T-helper 1 cell treated with Interleukin-12 subunit alpha and Interleukin-12 subunit beta and Interleukin-4 antibody, amounts not matched to agents 30 μg/mL and 1 μg/mL, for 36 hours (primary cell): ENCODE measurements at regions not wholly inside any gene's neighbourhood (a gene's known extent, or its start where the extent isn't known, plus 50 kb on each side); places are given as distances from the start of the nearest gene placed in this dataset.
"Not testable (repeated sequence)": the region's sequence is repeated elsewhere in the genome, so short reads cannot be mapped to it uniquely, and the experiment has no call there.

Source experiments
- H3K27ac Mint-ChIP-seq: one replicate; pipeline ENCODE4 v1.8.0; 2021; ENCODE audit warnings: mild to moderate bottlenecking, mixed read lengths
- H3K27me3 Mint-ChIP-seq: one replicate; pipeline ENCODE4 v1.8.0; 2021; ENCODE audit warnings: low read depth, mixed read lengths
- H3K36me3 Mint-ChIP-seq: one replicate; pipeline ENCODE4 v1.8.0; 2021; ENCODE audit warnings: low read depth, mixed read lengths
- H3K4me1 Mint-ChIP-seq: one replicate; pipeline ENCODE4 v1.8.0; 2021; ENCODE audit warnings: low read depth, mixed read lengths
- H3K4me3 Mint-ChIP-seq: one replicate; pipeline ENCODE4 v1.8.0; 2021; ENCODE audit warnings: mild to moderate bottlenecking, moderate library complexity, mixed read lengths
- H3K9me3 Mint-ChIP-seq: one replicate; pipeline ENCODE4 v1.8.0; 2021; ENCODE audit warnings: mixed read lengths

DNA sequence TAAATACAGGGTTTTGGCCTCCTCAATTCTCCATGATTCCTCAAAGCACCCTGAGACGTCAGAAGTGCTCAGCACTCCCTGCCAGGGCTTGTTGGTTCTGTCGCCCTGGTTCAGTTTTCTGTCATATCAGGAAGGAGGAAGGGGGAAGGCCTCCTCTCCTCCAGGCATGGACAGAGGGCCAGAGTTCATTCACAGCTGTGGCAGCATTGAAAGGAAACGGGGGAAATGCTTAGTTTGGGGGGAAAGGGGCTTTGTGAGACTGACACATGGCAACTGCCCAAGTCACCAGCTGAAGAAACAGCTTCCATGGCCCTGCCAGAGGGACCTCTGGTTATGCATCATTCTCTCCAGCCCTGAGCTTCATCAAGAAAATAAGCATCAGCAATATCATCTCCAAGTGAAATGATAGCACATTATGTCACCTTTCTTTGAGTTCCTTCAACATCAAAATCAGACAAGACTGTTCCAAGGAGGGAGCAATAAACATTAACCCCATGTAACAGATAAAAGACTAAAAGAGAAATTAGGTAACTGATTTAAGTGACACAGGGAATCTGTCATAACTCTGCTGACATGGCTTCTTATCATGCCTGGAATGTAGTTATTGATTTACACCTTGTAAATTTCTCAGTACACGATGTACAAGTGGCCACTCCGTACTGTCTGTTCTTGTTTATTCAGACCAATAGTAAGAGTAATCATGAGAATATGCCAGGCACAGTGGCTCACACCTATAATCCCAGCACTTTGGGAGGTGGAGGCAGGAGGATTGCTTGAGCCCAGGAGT, 103.2 kb upstream of the SLC25A33 start:
- H3K36me3 Mint-ChIP-seq = no peaks in the 10 kb centered on the region
- peaks cover 36% of the 10 kb centered on the region for H3K27me3 Mint-ChIP-seq
- H3K4me1 Mint-ChIP-seq = no peaks in the 10 kb centered on the region
- H3K27ac Mint-ChIP-seq = no peak overlapping the region
- H3K4me3 Mint-ChIP-seq = no peak overlapping the region
- H3K9me3 Mint-ChIP-seq = no peaks in the 10 kb centered on the region

DNA sequence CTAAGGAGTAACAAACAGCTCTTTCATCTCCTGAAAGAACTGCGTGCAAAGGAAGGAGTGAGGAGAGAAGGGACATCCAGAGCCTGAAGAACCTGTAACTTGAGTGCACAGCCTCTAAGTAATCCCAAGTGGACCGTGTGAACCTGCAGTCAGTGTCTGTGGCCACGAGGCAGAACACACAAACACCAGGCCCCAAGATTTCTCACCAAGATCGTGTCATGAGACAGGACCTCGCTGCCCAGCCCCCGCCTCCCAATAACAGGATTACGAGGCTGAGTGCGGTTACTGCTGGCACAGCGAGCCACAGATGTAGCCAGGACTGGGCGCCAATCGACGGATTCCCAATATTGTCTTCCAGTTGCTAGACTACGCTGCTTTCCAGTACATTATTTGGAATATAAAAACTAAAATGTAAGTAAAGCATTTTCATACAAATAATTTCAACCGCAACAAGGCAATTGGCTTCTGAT, 101.3 kb upstream of the SLC25A33 start:
- Mint-ChIP-seq H3K27ac (no peak overlapping the region), H3K4me3 (no peak overlapping the region), H3K27me3 (peaks cover 38% of the 10 kb centered on the region), H3K36me3 (no peaks in the 10 kb centered on the region), H3K9me3 (no peaks in the 10 kb centered on the region), H3K4me1 (no peaks in the 10 kb centered on the region)

- no peak overlapping the region for H3K27ac Mint-ChIP-seq
- H3K36me3 Mint-ChIP-seq = no peaks in the 10 kb centered on the region
- no peaks in the 10 kb centered on the region for H3K9me3 Mint-ChIP-seq
- H3K27me3 Mint-ChIP-seq = peaks cover 39% of the 10 kb centered on the region
- H3K4me3 Mint-ChIP-seq = no peak overlapping the region
- H3K4me1 Mint-ChIP-seq = no peaks in the 10 kb centered on the region
Observed at GRCh38 chr1:9438431-9439073, 100.7 kb upstream of the SLC25A33 start.

- Mint-ChIP-seq H3K4me1 (no peaks in the 10 kb centered on the region), H3K36me3 (no peaks in the 10 kb centered on the region), H3K27ac (no peak overlapping the region), H3K27me3 (peaks cover 44% of the 10 kb centered on the region), H3K4me3 (no peak overlapping the region), H3K9me3 (no peaks in the 10 kb centered on the region)
Observed at GRCh38 chr1:9439074-9439761, 100.0 kb upstream of the SLC25A33 start.

DNA sequence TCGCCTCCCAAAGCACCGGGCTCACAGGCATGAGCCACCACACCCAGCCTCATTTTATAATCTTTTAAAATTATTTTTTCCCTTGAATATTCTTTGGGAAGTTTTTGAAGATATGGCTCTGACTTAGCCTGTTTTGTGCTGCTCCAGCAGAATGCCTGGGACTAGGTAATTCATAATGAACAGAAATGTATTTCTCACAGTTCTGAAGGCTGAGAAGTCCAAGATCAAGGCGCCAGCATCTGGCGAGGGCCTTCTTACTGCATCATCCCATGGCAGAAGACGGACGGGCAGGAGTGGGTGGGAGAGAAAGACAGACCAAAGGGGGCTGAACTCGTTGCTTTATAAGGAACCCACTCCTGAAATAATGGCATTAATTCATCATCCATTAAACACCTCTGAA, 99.0 kb upstream of the SLC25A33 start:
- Mint-ChIP-seq H3K4me3 (no peak overlapping the region), H3K27ac (no peak overlapping the region)

DNA sequence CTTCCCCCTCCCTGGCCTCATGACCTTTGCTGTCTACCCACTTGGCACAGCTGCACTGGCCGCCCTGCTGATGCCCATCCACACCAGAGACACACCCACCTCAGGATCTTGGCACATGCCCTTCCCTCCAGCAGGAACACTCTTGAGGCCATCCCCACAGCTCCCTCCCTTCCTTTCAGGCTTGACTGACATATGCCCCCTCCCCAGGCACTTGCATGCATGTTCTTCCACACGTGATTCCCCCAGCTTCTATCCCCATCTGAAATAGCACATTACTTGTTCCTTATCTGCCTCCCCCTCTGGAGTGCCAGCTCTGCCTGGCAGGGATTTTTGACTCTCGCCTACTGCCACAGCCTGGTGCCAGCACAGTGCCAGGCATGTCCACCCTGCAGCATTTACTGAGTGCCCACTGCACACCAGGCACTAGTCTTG, 98.5 kb upstream of the SLC25A33 start:
- no peak overlapping the region for H3K27ac Mint-ChIP-seq
- H3K36me3 Mint-ChIP-seq = no peaks in the 10 kb centered on the region
- H3K4me3 Mint-ChIP-seq = no peak overlapping the region
- H3K27me3 Mint-ChIP-seq = peaks cover 44% of the 10 kb centered on the region
- H3K4me1 Mint-ChIP-seq = no peaks in the 10 kb centered on the region
- H3K9me3 Mint-ChIP-seq = no peaks in the 10 kb centered on the region

More for the DNA sequence above, 99.0 kb upstream of the SLC25A33 start:
- H3K9me3 Mint-ChIP-seq = no peaks in the 10 kb centered on the region
- H3K36me3 Mint-ChIP-seq = no peaks in the 10 kb centered on the region
- H3K27me3 Mint-ChIP-seq = peaks cover 44% of the 10 kb centered on the region
- no peaks in the 10 kb centered on the region for H3K4me1 Mint-ChIP-seq

GRCh38 chr1:9441451-9442133, 97.7 kb upstream of the SLC25A33 start:
- peaks cover 48% of the 10 kb centered on the region for H3K27me3 Mint-ChIP-seq

GRCh38 chr1:9442278-9442846, 96.9 kb upstream of the SLC25A33 start:
- Mint-ChIP-seq H3K9me3 (no peaks in the 10 kb centered on the region), H3K4me1 (no peaks in the 10 kb centered on the region), H3K36me3 (no peaks in the 10 kb centered on the region), H3K4me3 (no peak overlapping the region), H3K27me3 (peaks cover 48% of the 10 kb centered on the region), H3K27ac (no peak overlapping the region)

More at GRCh38 chr1:9441451-9442133, 97.7 kb upstream of the SLC25A33 start:
- Mint-ChIP-seq H3K4me1 (no peaks in the 10 kb centered on the region), H3K27ac (no peak overlapping the region), H3K4me3 (no peak overlapping the region), H3K9me3 (no peaks in the 10 kb centered on the region), H3K36me3 (no peaks in the 10 kb centered on the region)

GRCh38 chr1:9442986-9443385, 96.3 kb upstream of the SLC25A33 start:
- no peaks in the 10 kb centered on the region for H3K36me3 Mint-ChIP-seq

DNA sequence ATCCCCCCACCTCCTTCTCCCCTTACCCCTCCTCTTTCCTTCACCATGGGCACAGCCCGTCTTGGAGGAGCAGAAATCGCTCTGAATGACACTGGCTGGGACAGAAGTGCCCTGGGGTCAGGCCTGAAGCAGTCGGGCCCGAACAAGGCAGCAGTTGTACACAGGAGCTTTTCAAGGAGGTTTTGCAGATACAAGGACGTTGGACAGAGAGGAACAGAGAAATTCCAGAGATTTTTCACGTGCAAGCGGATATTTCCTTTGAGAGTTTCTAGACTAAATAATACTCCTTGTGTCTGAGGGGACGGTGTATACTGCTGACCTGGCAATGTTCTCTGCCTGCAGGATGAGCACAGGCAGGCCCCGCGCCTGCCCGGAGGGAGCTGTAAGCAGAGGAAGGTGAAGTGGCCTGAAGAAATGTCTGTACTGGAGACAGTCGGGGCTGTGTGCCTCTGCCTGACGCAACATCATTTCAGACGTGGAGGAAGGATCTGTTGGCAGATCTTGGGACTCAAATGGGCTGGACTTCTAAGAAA, 95.3 kb upstream of the SLC25A33 start:
- no peaks in the 10 kb centered on the region for H3K4me1 Mint-ChIP-seq
- H3K27me3 Mint-ChIP-seq = peaks cover 47% of the 10 kb centered on the region
- no peak overlapping the region for H3K4me3 Mint-ChIP-seq
- H3K27ac Mint-ChIP-seq = no peak overlapping the region
- H3K9me3 Mint-ChIP-seq = no peaks in the 10 kb centered on the region
- H3K36me3 Mint-ChIP-seq = no peaks in the 10 kb centered on the region

More at GRCh38 chr1:9442986-9443385, 96.3 kb upstream of the SLC25A33 start:
- Mint-ChIP-seq H3K27me3 (peaks cover 45% of the 10 kb centered on the region), H3K4me3 (no peak overlapping the region), H3K27ac (no peak overlapping the region), H3K4me1 (no peaks in the 10 kb centered on the region), H3K9me3 (no peaks in the 10 kb centered on the region)

GRCh38 chr1:9444532-9444931, 94.7 kb upstream of the SLC25A33 start:
- Mint-ChIP-seq H3K4me1 (no peaks in the 10 kb centered on the region), H3K27ac (no peak overlapping the region), H3K9me3 (no peaks in the 10 kb centered on the region), H3K36me3 (no peaks in the 10 kb centered on the region), H3K27me3 (peaks cover 43% of the 10 kb centered on the region), H3K4me3 (no peak overlapping the region)

DNA sequence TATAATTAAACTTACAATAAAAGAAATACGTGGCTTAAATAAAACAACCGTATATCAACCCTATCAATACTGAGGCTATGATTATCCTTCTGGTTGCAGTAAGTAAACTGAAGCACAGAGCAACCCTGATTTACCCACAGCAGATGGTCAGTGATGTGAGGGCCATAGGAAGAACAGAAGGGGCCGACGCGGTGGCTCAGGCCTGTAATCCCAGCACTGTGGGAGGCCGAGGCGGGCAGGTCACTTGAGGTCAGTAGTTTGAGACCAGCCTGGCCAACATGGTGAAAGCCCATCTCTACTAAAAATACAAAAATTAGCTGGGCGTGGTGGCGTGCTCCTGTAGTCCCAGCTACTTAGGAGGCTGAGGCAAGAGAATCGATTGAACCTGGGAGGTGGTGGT, 94.2 kb upstream of the SLC25A33 start:
- not testable (repeated sequence) for H3K4me1 Mint-ChIP-seq, H3K36me3 Mint-ChIP-seq, H3K27ac Mint-ChIP-seq, H3K4me3 Mint-ChIP-seq, H3K9me3 Mint-ChIP-seq
- peaks cover 38% of the 10 kb centered on the region for H3K27me3 Mint-ChIP-seq

GRCh38 chr1:9447215-9447960, 91.9 kb upstream of the SLC25A33 start:
- no peaks in the 10 kb centered on the region for H3K9me3 Mint-ChIP-seq
- H3K4me3 Mint-ChIP-seq = no peak overlapping the region
- H3K36me3 Mint-ChIP-seq = no peaks in the 10 kb centered on the region
- peaks cover 31% of the 10 kb centered on the region for H3K27me3 Mint-ChIP-seq
- H3K27ac Mint-ChIP-seq = no peak overlapping the region
- H3K4me1 Mint-ChIP-seq = no peaks in the 10 kb centered on the region
